Activated CD8-positive, alpha-beta T cell treated with anti-CD3 and anti-CD28 coated beads for 36 hours (primary cell): ENCODE measurements at regions not wholly inside any gene's neighbourhood (a gene's known extent, or its start where the extent isn't known, plus 50 kb on each side); places are given as distances from the start of the nearest gene placed in this dataset.

Source experiments
- ATAC-seq: fragments of 200-7000 bp; cut with Tn5 transposase; one replicate; pipeline ENCODE4 v1.10.0; 2021; ENCODE audit warnings: mild to moderate bottlenecking, moderate library complexity
- CTCF ChIA-PET: fragments of 350-600 bp; sonication (Branson Sonifier 250); formaldehyde crosslinking; loops from one replicate; lab custom pipeline; 2021; ENCODE audit warnings: antibody characterized with exemption; lab: Charles Lee
- POLR2A ChIA-PET: fragments of 350-600 bp; sonication (Branson Sonifier 250); formaldehyde crosslinking; loops from one replicate; lab custom pipeline; 2021; ENCODE audit warnings: antibody characterized with exemption; lab: Charles Lee
- DNase-seq: peaks from one replicate; pipeline ENCODE4 v3.0.0-alpha.2; 2020
- H3K27ac Mint-ChIP-seq: one replicate; pipeline ENCODE4 v1.8.0; 2021; ENCODE audit warnings: mild to moderate bottlenecking, mixed read lengths
- H3K27me3 Mint-ChIP-seq: one replicate; pipeline ENCODE4 v1.8.0; 2021; ENCODE audit warnings: mixed read lengths
- H3K36me3 Mint-ChIP-seq: one replicate; pipeline ENCODE4 v1.8.0; 2021; ENCODE audit warnings: low read depth, mixed read lengths
- H3K4me1 Mint-ChIP-seq: one replicate; pipeline ENCODE4 v1.8.0; 2021; ENCODE audit warnings: low read depth, mixed read lengths
- H3K4me3 Mint-ChIP-seq: one replicate; pipeline ENCODE4 v1.8.0; 2021; ENCODE audit warnings: mild to moderate bottlenecking, moderate library complexity, mixed read lengths
- H3K9me3 Mint-ChIP-seq: one replicate; pipeline ENCODE4 v1.8.0; 2021; ENCODE audit warnings: mixed read lengths
- CTCF ChIP-seq: fragments of 200-600 bp; IDR thresholded peaks from one replicate; pipeline ENCODE4 v1.8.0; 2022; ENCODE audit warnings: antibody characterized with exemption, mild to moderate bottlenecking
- intact Hi-C: fragments of 100-400 bp; cut with micrococcal nuclease; formaldehyde crosslinking; loops from one replicate; pipeline ENCODE4 v1.10.0; 2022

GRCh38 chr21:15543473-15543872 lies 186.3 kb upstream of the USP25 start:
- Mint-ChIP-seq H3K27me3 (peaks cover 6% of the 10 kb centered on the region), H3K9me3 (no peaks in the 10 kb centered on the region), H3K4me3 (no peak overlapping the region), H3K27ac (no peak overlapping the region), H3K36me3 (no peaks in the 10 kb centered on the region), H3K4me1 (no peaks in the 10 kb centered on the region)
- intact Hi-C loops, result no loop called here
- ATAC-seq (no peak), DNase-seq (no peak)
- no peak for TF ChIP-seq CTCF
- ChIA-PET CTCF (no interaction called here), POLR2A (no interaction called here)

DNA sequence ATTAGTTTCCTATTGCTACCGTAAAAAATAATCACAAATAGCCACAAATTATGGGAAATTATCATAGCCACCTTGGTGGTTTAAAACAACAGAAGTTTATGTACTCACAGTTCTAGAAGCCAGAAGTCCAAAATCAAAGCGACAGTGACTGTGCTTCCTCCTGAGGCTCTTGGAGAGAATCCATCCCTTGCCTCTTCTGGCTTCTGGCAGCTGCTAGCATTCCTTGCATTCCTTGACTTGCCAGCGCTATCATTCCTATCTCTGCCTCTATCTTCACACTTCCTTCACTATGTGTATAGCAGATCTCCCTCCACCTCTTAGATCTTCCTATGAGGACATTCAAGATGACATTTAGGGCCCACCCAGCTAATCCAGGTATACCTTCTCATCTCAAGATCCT lies 180.1 kb upstream of the USP25 start:
- H3K4me3 Mint-ChIP-seq, result no peak overlapping the region
- H3K36me3 Mint-ChIP-seq, result no peaks in the 10 kb centered on the region

DNA sequence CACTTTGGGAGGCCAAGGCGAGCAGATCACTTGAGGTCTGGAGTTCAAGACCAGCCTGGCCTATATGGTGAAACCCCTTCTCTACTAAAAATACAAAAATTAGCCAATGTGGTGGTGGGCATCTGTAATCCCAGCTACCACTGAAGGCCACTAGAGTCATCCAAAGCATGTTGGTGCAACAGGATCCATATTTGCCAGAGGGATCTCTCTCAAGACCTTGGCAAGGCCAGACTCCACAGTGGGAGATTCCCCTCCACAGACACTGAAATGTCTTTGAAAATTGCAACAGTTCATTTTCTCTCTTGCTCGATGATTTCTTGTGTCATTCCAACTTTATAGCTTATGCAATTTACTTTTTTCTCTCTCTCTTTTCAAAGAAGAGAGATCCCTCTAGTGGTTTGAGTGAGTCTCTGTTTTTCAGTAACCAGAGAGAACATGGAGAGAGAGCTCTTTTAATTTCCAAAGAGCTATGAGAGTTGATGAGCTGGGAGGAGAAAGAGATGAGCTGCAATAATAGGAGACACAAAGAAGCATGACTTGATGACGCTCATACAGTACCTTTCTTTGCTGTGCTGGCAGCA lies 176.8 kb upstream of the USP25 start:
- Mint-ChIP-seq H3K9me3 (peaks cover 2% of the 10 kb centered on the region), H3K4me3 (no peak overlapping the region), H3K27me3 (no peaks in the 10 kb centered on the region), H3K27ac (no peak overlapping the region), H3K4me1 (peaks cover 11% of the 10 kb centered on the region), H3K36me3 (no peaks in the 10 kb centered on the region)
- POLR2A ChIA-PET, result interaction anchor here (0.5 kb wide), 1 partner anchor 1143 kb away, joined by 3 read pairs; no protein-coding TSS in a partner anchor
- CTCF ChIA-PET, result interaction anchor here (0.6 to 2.0 kb wide), 21 partner anchors 11 to 1232 kb away, joined by 3 to 8 read pairs (median 3); no protein-coding TSS in a partner anchor
- intact Hi-C loops, result no loop called here
- no peak for ATAC-seq
- no peak for DNase-seq
- peak; percentile 46 for TF ChIP-seq CTCF

More for the DNA sequence above, 180.1 kb upstream of the USP25 start:
- Mint-ChIP-seq H3K9me3 (no peaks in the 10 kb centered on the region), H3K27ac (no peak overlapping the region), H3K27me3 (no peaks in the 10 kb centered on the region), H3K4me1 (peaks cover 11% of the 10 kb centered on the region)
- ChIA-PET POLR2A (no interaction called here), CTCF (interaction anchor here (0.8 kb wide), 1 partner anchor 29 kb away, joined by 3 read pairs; no protein-coding TSS in a partner anchor)
- no peak for TF ChIP-seq CTCF
- ATAC-seq (no peak), DNase-seq (no peak)
- intact Hi-C loops, result no loop called here

DNA sequence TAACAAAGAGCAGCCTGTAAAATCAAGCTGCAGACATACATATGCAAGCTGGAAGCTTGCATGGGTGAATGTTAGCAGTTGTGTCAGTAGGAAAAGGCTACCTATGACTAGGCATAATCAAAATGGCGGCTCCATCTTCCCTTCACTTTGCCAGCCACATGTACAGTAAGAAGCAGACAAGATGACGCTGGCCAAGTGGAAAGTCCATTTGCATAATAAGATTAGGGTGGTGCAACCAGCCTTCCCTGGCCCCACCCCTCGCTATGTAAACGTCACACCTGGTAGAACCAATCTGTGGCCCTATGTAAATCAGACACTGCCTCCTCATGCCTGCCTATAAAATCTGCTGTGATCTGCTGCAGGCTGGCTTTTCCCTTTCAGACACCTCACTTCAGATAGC lies 171.9 kb upstream of the USP25 start:
- DNase-seq, result no peak
- intact Hi-C loops, result no loop called here
- Mint-ChIP-seq H3K4me3 (no peak overlapping the region), H3K9me3 (peaks cover 2% of the 10 kb centered on the region), H3K36me3 (no peaks in the 10 kb centered on the region), H3K4me1 (peaks cover 17% of the 10 kb centered on the region), H3K27ac (no peak overlapping the region), H3K27me3 (peaks cover under 1% of the 10 kb centered on the region)
- TF ChIP-seq CTCF, result no peak
- ChIA-PET POLR2A (no interaction called here), CTCF (no interaction called here)
- ATAC-seq, result no peak

DNA sequence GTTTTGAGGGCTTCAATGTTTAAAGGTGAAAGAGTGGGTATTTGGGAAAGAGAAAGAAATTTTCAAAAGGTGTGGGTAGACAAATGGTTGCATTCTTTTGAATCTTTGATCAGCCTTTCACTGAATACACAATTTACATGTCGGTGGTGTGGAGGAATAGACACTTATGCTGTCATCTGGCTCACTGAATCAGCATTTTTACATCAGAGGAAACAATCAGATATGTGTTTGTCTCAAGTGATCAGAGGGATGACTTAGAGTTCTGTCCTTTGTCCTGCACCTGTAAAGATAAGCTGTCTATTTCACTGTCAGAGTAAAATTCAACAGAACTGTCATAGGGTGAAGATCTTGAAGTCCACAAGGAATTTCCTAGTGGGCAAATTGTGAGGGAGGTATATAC lies 170.9 kb upstream of the USP25 start:
- peaks cover 2% of the 10 kb centered on the region for H3K9me3 Mint-ChIP-seq
- intact Hi-C loops, result no loop called here
- ATAC-seq, result no peak

More for the DNA sequence above, 170.9 kb upstream of the USP25 start:
- CTCF ChIA-PET, result no interaction called here
- Mint-ChIP-seq H3K27me3 (peaks cover 3% of the 10 kb centered on the region), H3K36me3 (no peaks in the 10 kb centered on the region), H3K4me3 (no peak overlapping the region), H3K4me1 (peaks cover 12% of the 10 kb centered on the region), H3K27ac (no peak overlapping the region)
- POLR2A ChIA-PET, result no interaction called here
- no peak for TF ChIP-seq CTCF
- no peak for DNase-seq
